ENCODE measurements at regions not wholly inside any gene's neighbourhood (a gene's known extent, or its start where the extent isn't known, plus 50 kb on each side); places are given as distances from the start of the nearest gene placed in this dataset.

- H3K27me3 ChIP-seq (ENCODE audit: control insufficient read depth, low read length): no peaks in the 10 kb centered on the region
- no peak for TF ChIP-seq CTCF (IDR thresholded peaks at IDR 0.05; ENCODE audit: low read depth, low read length, poor library complexity, severe bottlenecking)
- H3F3A ChIP-seq (ENCODE audit: control insufficient read depth, insufficient read depth): no peaks in the 10 kb centered on the region
- H3K9me2 ChIP-seq (replicated peaks; ENCODE audit: control insufficient read depth, low read length): no peaks in the 10 kb centered on the region
- no peaks in the 10 kb centered on the region for H3K36me3 ChIP-seq (ENCODE audit: control insufficient read depth, low read length)
- H3K79me2 ChIP-seq (ENCODE audit: control insufficient read depth, low read length): no peaks in the 10 kb centered on the region
- H3K4me1 ChIP-seq (ENCODE audit: control insufficient read depth, low read length): peaks cover 29% of the 10 kb centered on the region
- H3K27ac ChIP-seq (ENCODE audit: low read depth, low read length): no peak overlapping the region
- no peaks in the 10 kb centered on the region for H3K9me3 ChIP-seq (ENCODE audit: control insufficient read depth, insufficient read depth, low read length)
- H3K4me3 ChIP-seq (ENCODE audit: low read length): no peak overlapping the region
- no peaks in the 10 kb centered on the region for H4K20me1 ChIP-seq (ENCODE audit: control insufficient read depth, insufficient read depth, low read depth, low read length)
- peak overlapping the region; percentile 17 for H3K4me2 ChIP-seq (ENCODE audit: low read length)
Measured at GRCh38 chr14:48936362-48936761, 649.8 kb downstream of the RPS29 start.

GRCh38 chr14:48925184-48925583 lies 661.0 kb downstream of the RPS29 start:
- H4K20me1 ChIP-seq (ENCODE audit: control insufficient read depth, insufficient read depth, low read depth, low read length): no peaks in the 10 kb centered on the region
- no peak overlapping the region for H3K4me3 ChIP-seq (ENCODE audit: low read length)
- no peaks in the 10 kb centered on the region for H3K9me3 ChIP-seq (ENCODE audit: control insufficient read depth, insufficient read depth, low read length)
- H3K27me3 ChIP-seq (ENCODE audit: control insufficient read depth, low read length): no peaks in the 10 kb centered on the region
- no peaks in the 10 kb centered on the region for H3K79me2 ChIP-seq (ENCODE audit: control insufficient read depth, low read length)
- peaks cover 3% of the 10 kb centered on the region; the same call in 1 of the 2 replicates for H3K4me1 ChIP-seq (ENCODE audit: control insufficient read depth, low read length)
- no peaks in the 10 kb centered on the region for H3K9me2 ChIP-seq (replicated peaks; ENCODE audit: control insufficient read depth, low read length)
- H3K36me3 ChIP-seq (ENCODE audit: control insufficient read depth, low read length): no peaks in the 10 kb centered on the region
- H3F3A ChIP-seq (ENCODE audit: control insufficient read depth, insufficient read depth): no peaks in the 10 kb centered on the region
- H3K27ac ChIP-seq (ENCODE audit: low read depth, low read length): no peak overlapping the region
- TF ChIP-seq CTCF (IDR thresholded peaks at IDR 0.05; ENCODE audit: low read depth, low read length, poor library complexity, severe bottlenecking) (no peak), EZH2phosphoT487 (IDR thresholded peaks at IDR 0.05; ENCODE audit: borderline replicate concordance, low read length) (no peak)
- H3K4me2 ChIP-seq (ENCODE audit: low read length): no peak overlapping the region

- no peaks in the 10 kb centered on the region for H3K9me3 ChIP-seq (ENCODE audit: control insufficient read depth, insufficient read depth, low read length)
- no peaks in the 10 kb centered on the region for H3F3A ChIP-seq (ENCODE audit: control insufficient read depth, insufficient read depth)
- no peak overlapping the region for H3K4me2 ChIP-seq (ENCODE audit: low read length)
- H3K4me3 ChIP-seq (ENCODE audit: low read length): no peak overlapping the region
- H4K20me1 ChIP-seq (ENCODE audit: control insufficient read depth, insufficient read depth, low read depth, low read length): no peaks in the 10 kb centered on the region
- no peak overlapping the region for H3K27ac ChIP-seq (ENCODE audit: low read depth, low read length)
- no peaks in the 10 kb centered on the region for H3K27me3 ChIP-seq (ENCODE audit: control insufficient read depth, low read length)
- TF ChIP-seq EZH2phosphoT487 (IDR thresholded peaks at IDR 0.05; ENCODE audit: borderline replicate concordance, low read length): no peak
- TF ChIP-seq CTCF (IDR thresholded peaks at IDR 0.05; ENCODE audit: low read depth, low read length, poor library complexity, severe bottlenecking): no peak
- H3K4me1 ChIP-seq (ENCODE audit: control insufficient read depth, low read length): no peaks in the 10 kb centered on the region
- no peaks in the 10 kb centered on the region for H3K9me2 ChIP-seq (replicated peaks; ENCODE audit: control insufficient read depth, low read length)
- H3K79me2 ChIP-seq (ENCODE audit: control insufficient read depth, low read length): no peaks in the 10 kb centered on the region
- H3K36me3 ChIP-seq (ENCODE audit: control insufficient read depth, low read length): no peaks in the 10 kb centered on the region
Measured at GRCh38 chr14:48914921-48915320, 671.3 kb downstream of the RPS29 start.

- no peaks in the 10 kb centered on the region for H4K20me1 ChIP-seq (ENCODE audit: control insufficient read depth, insufficient read depth, low read depth, low read length)
- H3K79me2 ChIP-seq (ENCODE audit: control insufficient read depth, low read length): no peaks in the 10 kb centered on the region
- H3K9me2 ChIP-seq (replicated peaks; ENCODE audit: control insufficient read depth, low read length): no peaks in the 10 kb centered on the region
- H3K4me1 ChIP-seq (ENCODE audit: control insufficient read depth, low read length): no peaks in the 10 kb centered on the region
- no peaks in the 10 kb centered on the region for H3K9me3 ChIP-seq (ENCODE audit: control insufficient read depth, insufficient read depth, low read length)
- H3K4me2 ChIP-seq (ENCODE audit: low read length): no peak overlapping the region
- no peak for TF ChIP-seq CTCF (IDR thresholded peaks at IDR 0.05; ENCODE audit: low read depth, low read length, poor library complexity, severe bottlenecking)
- TF ChIP-seq EZH2phosphoT487 (IDR thresholded peaks at IDR 0.05; ENCODE audit: borderline replicate concordance, low read length): no peak
- no peaks in the 10 kb centered on the region for H3K27me3 ChIP-seq (ENCODE audit: control insufficient read depth, low read length)
- H3K4me3 ChIP-seq (ENCODE audit: low read length): no peak overlapping the region
- H3F3A ChIP-seq (ENCODE audit: control insufficient read depth, insufficient read depth): no peaks in the 10 kb centered on the region
- no peak overlapping the region for H3K27ac ChIP-seq (ENCODE audit: low read depth, low read length)
- no peaks in the 10 kb centered on the region for H3K36me3 ChIP-seq (ENCODE audit: control insufficient read depth, low read length)
Measured at GRCh38 chr14:48914382-48914781, 671.8 kb downstream of the RPS29 start.
